Uterus (tissue), 3 donors: ENCODE measurements at regions not wholly inside any gene's neighbourhood (a gene's known extent, or its start where the extent isn't known, plus 50 kb on each side); places are given as distances from the start of the nearest gene placed in this dataset.
"Not testable (repeated sequence)": the region's sequence is repeated elsewhere in the genome, so short reads cannot be mapped to it uniquely, and the experiment has no call there.

Experiments
- DNase-seq, 2 donors: peaks; one replicate each; pipeline ENCODE4 v3.0.0-alpha.2; 2019 to 2020
- H3K27ac ChIP-seq, 2 donors: fragments of 200-600 bp; sonication (generic); 1 replicate in 1 of 2; 2 replicates in 1 of 2; pipeline ENCODE4 v1.5.1; 2016 to 2018
- H3K27me3 ChIP-seq, 2 donors: fragments of 200-600 bp; sonication (generic); one replicate each; pipeline ENCODE4 v1.5.1; 2018 to 2019; ENCODE audit warnings: control low read depth in 1 of 2
- H3K36me3 ChIP-seq, 2 donors: fragments of 200-600 bp; sonication (generic); one replicate each; pipeline ENCODE4 v1.5.1; 2019; ENCODE audit warnings: control low read depth in 1 of 2
- H3K4me1 ChIP-seq, 2 donors: fragments of 200-600 bp; sonication (generic); one replicate each; pipeline ENCODE4 v1.5.1; 2018 to 2019; ENCODE audit warnings: control low read depth in 1 of 2
- H3K4me3 ChIP-seq, 2 donors: fragments of 200-600 bp; sonication (generic); 1 replicate in 1 of 2; 2 replicates in 1 of 2; pipeline ENCODE4 v1.5.1; 2018 to 2019; ENCODE audit warnings: mild to moderate bottlenecking in 1 of 2
- H3K9me3 ChIP-seq, 2 donors: fragments of 200-600 bp; sonication (generic); one replicate each; pipeline ENCODE4 v1.5.1; 2019; ENCODE audit warnings: control low read depth in 1 of 2
- CTCF ChIP-seq, 4 experiments: fragments of 200-600 bp in 2 of 4; fragments of 450-650 bp in 2 of 4; sonication (generic) in 2 of 4; IDR thresholded peaks; one replicate each; pipeline ENCODE4 v1.5.1; 2016 to 2019; ENCODE audit warnings: antibody characterized with exemption in 4 of 4, mild to moderate bottlenecking in 2 of 4, moderate library complexity in 1 of 4
- POLR2A ChIP-seq, 2 donors: fragments of 450-650 bp; IDR thresholded peaks; one replicate each; pipeline ENCODE4 v1.6.1; 2016; ENCODE audit warnings: antibody characterized with exemption in 2 of 2, mild to moderate bottlenecking in 1 of 2, moderate library complexity in 1 of 2
- intact Hi-C: fragments of 100-400 bp; cut with DNase I; formaldehyde crosslinking; loops from one replicate; pipeline ENCODE4 v1.15.1; 2023; ENCODE audit warnings: low total_unique reads
- donor health status: DM: yes; HTN: yes; CAD: no.

- H3K9me3 ChIP-seq, H3K27me3 ChIP-seq, H3K27ac ChIP-seq, H3K4me3 ChIP-seq, DNase-seq, H3K36me3 ChIP-seq, H3K4me1 ChIP-seq, intact Hi-C loops: not testable (repeated sequence)
Measured at GRCh38 chr7:32788174-32788573, 103.4 kb downstream of the KBTBD2 start.

GRCh38 chr7:32785365-32785944 lies 106.1 kb downstream of the KBTBD2 start:
- H3K27me3 ChIP-seq, H3K4me3 ChIP-seq, DNase-seq, H3K27ac ChIP-seq, intact Hi-C loops, H3K9me3 ChIP-seq, H3K36me3 ChIP-seq, H3K4me1 ChIP-seq: not testable (repeated sequence)

GRCh38 chr7:32779895-32780294 lies 111.7 kb downstream of the KBTBD2 start:
- H3K4me3 ChIP-seq, H3K4me1 ChIP-seq, H3K27ac ChIP-seq, intact Hi-C loops, H3K27me3 ChIP-seq, H3K36me3 ChIP-seq, H3K9me3 ChIP-seq, DNase-seq: not testable (repeated sequence)

GRCh38 chr7:32779167-32779566 lies 112.4 kb downstream of the KBTBD2 start:
- Histone ChIP-seq H3K9me3 (no peaks in the 10 kb centered on the region), H3K36me3 (no peaks in the 10 kb centered on the region), H3K27ac (no peak overlapping the region), H3K4me3 (no peak overlapping the region), H3K27me3 (no peaks in the 10 kb centered on the region), H3K4me1 (no peaks in the 10 kb centered on the region)
- DNase-seq, result no peak
- TF ChIP-seq CTCF (IDR thresholded peaks at IDR 0.05) (no peak), POLR2A (IDR thresholded peaks at IDR 0.05) (no peak)
- intact Hi-C loops, result no loop called here

- intact Hi-C loops, H3K36me3 ChIP-seq: not testable (repeated sequence)
Measured at GRCh38 chr7:32777041-32777666, 114.4 kb downstream of the KBTBD2 start.

GRCh38 chr7:32776318-32776717 lies 115.2 kb downstream of the KBTBD2 start:
- H3K4me3 ChIP-seq, H3K4me1 ChIP-seq, H3K36me3 ChIP-seq, DNase-seq, H3K27ac ChIP-seq, intact Hi-C loops, H3K9me3 ChIP-seq, H3K27me3 ChIP-seq: not testable (repeated sequence)

More at GRCh38 chr7:32777041-32777666, 114.4 kb downstream of the KBTBD2 start:
- H3K27me3 ChIP-seq, H3K4me1 ChIP-seq, H3K9me3 ChIP-seq, H3K27ac ChIP-seq, DNase-seq, H3K4me3 ChIP-seq: not testable (repeated sequence)

- H3K4me1 ChIP-seq, H3K27me3 ChIP-seq, H3K9me3 ChIP-seq, H3K4me3 ChIP-seq, intact Hi-C loops, H3K36me3 ChIP-seq, DNase-seq, H3K27ac ChIP-seq: not testable (repeated sequence)
Measured at GRCh38 chr7:32775809-32776208, 115.8 kb downstream of the KBTBD2 start.

- H3K36me3 ChIP-seq, result no peaks in the 10 kb centered on the region
- no peak for DNase-seq
- no peaks in the 10 kb centered on the region for H3K9me3 ChIP-seq
- no peaks in the 10 kb centered on the region for H3K4me1 ChIP-seq
- no peak overlapping the region for H3K27ac ChIP-seq
- H3K4me3 ChIP-seq, result no peak overlapping the region
- no peaks in the 10 kb centered on the region for H3K27me3 ChIP-seq
- intact Hi-C loops, result no loop called here
- TF ChIP-seq POLR2A (IDR thresholded peaks at IDR 0.05), result no peak
Measured at GRCh38 chr7:32774541-32774951, 117.0 kb downstream of the KBTBD2 start.

GRCh38 chr7:32768866-32769510 lies 122.6 kb downstream of the KBTBD2 start:
- H3K9me3 ChIP-seq, DNase-seq, H3K36me3 ChIP-seq, H3K4me1 ChIP-seq, H3K27ac ChIP-seq, H3K27me3 ChIP-seq, H3K4me3 ChIP-seq, intact Hi-C loops: not testable (repeated sequence)

- intact Hi-C loops, H3K36me3 ChIP-seq, H3K4me1 ChIP-seq, DNase-seq, H3K9me3 ChIP-seq, H3K27ac ChIP-seq, H3K4me3 ChIP-seq, H3K27me3 ChIP-seq: not testable (repeated sequence)
Measured at GRCh38 chr7:32768338-32768737, 123.2 kb downstream of the KBTBD2 start.
